ENCODE measurements at regions not wholly inside any gene's neighbourhood (a gene's known extent, or its start where the extent isn't known, plus 50 kb on each side); places are given as distances from the start of the nearest gene placed in this dataset.

DNA sequence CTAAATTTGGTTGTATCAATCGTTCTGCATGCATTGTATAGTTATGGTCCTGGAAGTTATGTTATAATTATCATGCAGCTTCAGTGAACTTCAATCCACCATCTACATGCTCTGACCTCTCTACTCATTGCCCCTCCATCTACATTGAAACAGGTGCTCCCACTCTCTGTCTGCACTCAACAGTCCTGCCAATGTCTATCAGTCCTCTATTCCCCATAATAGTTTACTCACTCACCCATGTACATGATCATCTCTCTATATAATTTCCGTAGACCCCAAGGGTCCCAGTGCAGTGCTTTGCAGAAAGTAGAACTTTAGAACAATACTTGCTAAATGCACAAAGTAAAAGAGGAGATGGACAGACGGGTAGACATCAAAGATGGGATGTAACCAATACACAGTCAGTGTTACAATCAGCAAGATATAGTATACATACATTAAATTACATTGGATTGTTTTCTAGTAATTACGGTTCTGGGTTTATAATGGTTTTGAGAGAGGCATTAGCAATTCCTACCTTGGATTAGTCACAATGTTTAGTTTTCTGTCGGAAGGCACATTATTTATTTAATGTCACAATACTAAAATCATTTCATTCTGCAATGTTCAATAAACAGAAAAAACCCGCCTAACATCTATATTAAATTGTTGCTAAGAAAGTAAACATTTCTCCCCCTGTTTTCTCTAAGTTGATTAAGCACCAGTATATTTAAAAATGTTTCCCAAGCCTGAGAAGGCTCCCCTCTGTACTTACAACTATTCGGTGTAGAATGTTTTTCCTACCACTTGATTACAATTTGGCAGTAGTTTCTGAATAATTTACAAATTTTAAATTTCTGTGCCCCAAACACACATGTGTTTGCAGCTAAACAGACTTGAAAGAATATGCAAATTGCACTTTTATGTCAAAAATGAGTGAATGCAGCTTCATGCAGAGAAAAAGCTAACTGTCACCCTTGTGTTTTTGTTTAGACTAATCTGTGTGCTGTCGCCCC, 94.4 kb upstream of the SIX2 start:
- TF ChIP-seq, protein P1, sequence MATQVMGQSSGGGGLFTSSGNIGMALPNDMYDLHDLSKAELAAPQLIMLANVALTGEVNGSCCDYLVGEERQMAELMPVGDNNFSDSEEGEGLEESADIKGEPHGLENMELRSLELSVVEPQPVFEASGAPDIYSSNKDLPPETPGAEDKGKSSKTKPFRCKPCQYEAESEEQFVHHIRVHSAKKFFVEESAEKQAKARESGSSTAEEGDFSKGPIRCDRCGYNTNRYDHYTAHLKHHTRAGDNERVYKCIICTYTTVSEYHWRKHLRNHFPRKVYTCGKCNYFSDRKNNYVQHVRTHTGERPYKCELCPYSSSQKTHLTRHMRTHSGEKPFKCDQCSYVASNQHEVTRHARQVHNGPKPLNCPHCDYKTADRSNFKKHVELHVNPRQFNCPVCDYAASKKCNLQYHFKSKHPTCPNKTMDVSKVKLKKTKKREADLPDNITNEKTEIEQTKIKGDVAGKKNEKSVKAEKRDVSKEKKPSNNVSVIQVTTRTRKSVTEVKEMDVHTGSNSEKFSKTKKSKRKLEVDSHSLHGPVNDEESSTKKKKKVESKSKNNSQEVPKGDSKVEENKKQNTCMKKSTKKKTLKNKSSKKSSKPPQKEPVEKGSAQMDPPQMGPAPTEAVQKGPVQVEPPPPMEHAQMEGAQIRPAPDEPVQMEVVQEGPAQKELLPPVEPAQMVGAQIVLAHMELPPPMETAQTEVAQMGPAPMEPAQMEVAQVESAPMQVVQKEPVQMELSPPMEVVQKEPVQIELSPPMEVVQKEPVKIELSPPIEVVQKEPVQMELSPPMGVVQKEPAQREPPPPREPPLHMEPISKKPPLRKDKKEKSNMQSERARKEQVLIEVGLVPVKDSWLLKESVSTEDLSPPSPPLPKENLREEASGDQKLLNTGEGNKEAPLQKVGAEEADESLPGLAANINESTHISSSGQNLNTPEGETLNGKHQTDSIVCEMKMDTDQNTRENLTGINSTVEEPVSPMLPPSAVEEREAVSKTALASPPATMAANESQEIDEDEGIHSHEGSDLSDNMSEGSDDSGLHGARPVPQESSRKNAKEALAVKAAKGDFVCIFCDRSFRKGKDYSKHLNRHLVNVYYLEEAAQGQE (tag by site-specific recombination; IDR thresholded peaks at IDR 0.05): no peak
- TF ChIP-seq BCL11A (tag by site-specific recombination; IDR thresholded peaks at IDR 0.05; ENCODE audit: low read depth): no peak
- no peak for TF ChIP-seq YY1 (tag by site-specific recombination; IDR thresholded peaks at IDR 0.05)
- TF ChIP-seq, protein P2, sequence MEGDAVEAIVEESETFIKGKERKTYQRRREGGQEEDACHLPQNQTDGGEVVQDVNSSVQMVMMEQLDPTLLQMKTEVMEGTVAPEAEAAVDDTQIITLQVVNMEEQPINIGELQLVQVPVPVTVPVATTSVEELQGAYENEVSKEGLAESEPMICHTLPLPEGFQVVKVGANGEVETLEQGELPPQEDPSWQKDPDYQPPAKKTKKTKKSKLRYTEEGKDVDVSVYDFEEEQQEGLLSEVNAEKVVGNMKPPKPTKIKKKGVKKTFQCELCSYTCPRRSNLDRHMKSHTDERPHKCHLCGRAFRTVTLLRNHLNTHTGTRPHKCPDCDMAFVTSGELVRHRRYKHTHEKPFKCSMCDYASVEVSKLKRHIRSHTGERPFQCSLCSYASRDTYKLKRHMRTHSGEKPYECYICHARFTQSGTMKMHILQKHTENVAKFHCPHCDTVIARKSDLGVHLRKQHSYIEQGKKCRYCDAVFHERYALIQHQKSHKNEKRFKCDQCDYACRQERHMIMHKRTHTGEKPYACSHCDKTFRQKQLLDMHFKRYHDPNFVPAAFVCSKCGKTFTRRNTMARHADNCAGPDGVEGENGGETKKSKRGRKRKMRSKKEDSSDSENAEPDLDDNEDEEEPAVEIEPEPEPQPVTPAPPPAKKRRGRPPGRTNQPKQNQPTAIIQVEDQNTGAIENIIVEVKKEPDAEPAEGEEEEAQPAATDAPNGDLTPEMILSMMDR (tag by site-specific recombination; IDR thresholded peaks at IDR 0.05): no peak
- TF ChIP-seq, protein P3, sequence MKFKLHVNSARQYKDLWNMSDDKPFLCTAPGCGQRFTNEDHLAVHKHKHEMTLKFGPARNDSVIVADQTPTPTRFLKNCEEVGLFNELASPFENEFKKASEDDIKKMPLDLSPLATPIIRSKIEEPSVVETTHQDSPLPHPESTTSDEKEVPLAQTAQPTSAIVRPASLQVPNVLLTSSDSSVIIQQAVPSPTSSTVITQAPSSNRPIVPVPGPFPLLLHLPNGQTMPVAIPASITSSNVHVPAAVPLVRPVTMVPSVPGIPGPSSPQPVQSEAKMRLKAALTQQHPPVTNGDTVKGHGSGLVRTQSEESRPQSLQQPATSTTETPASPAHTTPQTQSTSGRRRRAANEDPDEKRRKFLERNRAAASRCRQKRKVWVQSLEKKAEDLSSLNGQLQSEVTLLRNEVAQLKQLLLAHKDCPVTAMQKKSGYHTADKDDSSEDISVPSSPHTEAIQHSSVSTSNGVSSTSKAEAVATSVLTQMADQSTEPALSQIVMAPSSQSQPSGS (tag by site-specific recombination; IDR thresholded peaks at IDR 0.05; ENCODE audit: low read depth): no peak
- no peak for TF ChIP-seq ZNF571 (tag by site-specific recombination; IDR thresholded peaks at IDR 0.05)
- TF ChIP-seq ZEB2 (tag by site-specific recombination; IDR thresholded peaks at IDR 0.05): no peak
